ENCODE measurements at regions not wholly inside any gene's neighbourhood (a gene's known extent, or its start where the extent isn't known, plus 50 kb on each side); places are given as distances from the start of the nearest gene placed in this dataset.

DNA sequence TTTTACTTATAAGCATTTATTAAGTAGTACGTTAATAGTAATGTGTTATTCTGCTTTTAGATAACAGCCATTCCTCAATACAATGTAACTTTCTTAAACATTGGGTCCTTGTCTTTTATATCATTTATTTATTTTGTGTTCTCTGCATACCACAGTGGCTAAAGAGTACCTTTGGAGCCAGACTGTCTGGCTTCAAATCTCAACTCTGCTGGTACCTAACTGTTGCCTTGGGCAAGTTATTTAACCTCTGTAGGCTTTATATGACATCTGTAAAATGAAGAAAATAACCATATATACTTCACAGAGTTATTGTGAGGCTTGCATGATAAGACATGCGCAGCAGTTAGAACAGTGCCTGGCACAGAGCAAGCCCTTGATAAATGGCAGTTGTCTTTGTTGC lies 397.6 kb downstream of the MDFIC start:
- DNase-seq (ENCODE audit: low read depth in 1 of 2, low spot score in 2 of 2) (no peak), FAIRE-seq (no peak)
- H2BK120ac ChIP-seq (replicated peaks; ENCODE audit: low read depth, low read length), result no peak overlapping the region
- H3K23me2 ChIP-seq (ENCODE audit: low read depth, low read length), result no peaks in the 10 kb centered on the region
- H3K79me1 ChIP-seq (ENCODE audit: low read depth, low read length), result no peaks in the 10 kb centered on the region
- no peak overlapping the region for H3K18ac ChIP-seq (ENCODE audit: extremely low read depth, low read length)
- H3K4me3 ChIP-seq (ENCODE audit: extremely low read depth in 1 of 4, insufficient read depth in 2 of 4, low read depth in 3 of 4, low read length in 4 of 4), result no peak overlapping the region
- no peak overlapping the region for H3K27ac ChIP-seq (ENCODE audit: low read depth, low read length)
- no peak overlapping the region for H3K9ac ChIP-seq (replicated peaks in 1 of 4; ENCODE audit: extremely low read depth in 1 of 4, low read depth in 3 of 4, low read length in 3 of 4)
- no peaks in the 10 kb centered on the region for H3K4me1 ChIP-seq (replicated peaks in 1 of 4; ENCODE audit: control insufficient read depth in 3 of 4, insufficient read depth in 4 of 4, low read length in 3 of 4)
- ChIA-PET POLR2A (ENCODE audit: partially characterized antibody) (no interaction called here), CTCF (ENCODE audit: partially characterized antibody) (no interaction called here)
- H3K9me3 ChIP-seq (ENCODE audit: insufficient read depth in 2 of 2, low read depth in 1 of 2, low read length in 1 of 2), result no peaks in the 10 kb centered on the region
- H3K23ac ChIP-seq (ENCODE audit: insufficient read length), result no peak overlapping the region
- no peak overlapping the region for H2BK15ac ChIP-seq (ENCODE audit: low read length)
- no peak overlapping the region for H2BK12ac ChIP-seq (ENCODE audit: low read depth, low read length)
- WGBS, 2 experiments (ENCODE audit: extremely low coverage in 1 of 2, insufficient coverage in 1 of 2, insufficient read length in 1 of 2, insufficient replicate concordance in 2 of 2, low coverage in 1 of 2, low lambda C conversion rate in 2 of 2, missing lambda C conversion rate in 1 of 2), result 93% methylated on average over 2 of the region's 2 CpGs; no CpG with 5 or more reads in 1 of the 2 experiments
- no peak overlapping the region for H3K14ac ChIP-seq (ENCODE audit: insufficient read length)
- no peak overlapping the region for H3K4me2 ChIP-seq (ENCODE audit: insufficient read depth in 1 of 2, low read depth in 2 of 2, low read length in 2 of 2)
- no peak overlapping the region for H3K4ac ChIP-seq (replicated peaks; ENCODE audit: insufficient read length, low read depth, low read length)
- H2AFZ ChIP-seq (ENCODE audit: low read length), result no peak overlapping the region
- no peak overlapping the region for H4K91ac ChIP-seq (replicated peaks; ENCODE audit: insufficient read length, low read length)
- no peak overlapping the region for H4K5ac ChIP-seq (ENCODE audit: insufficient read length, low read depth, low read length)
- H2BK20ac ChIP-seq (ENCODE audit: low read length), result no peak overlapping the region
- H3K36me3 ChIP-seq (ENCODE audit: control insufficient read depth in 2 of 4, insufficient read depth in 4 of 4, low read length in 3 of 4), result no peaks in the 10 kb centered on the region
- no peak overlapping the region for H4K8ac ChIP-seq (ENCODE audit: extremely low read depth, insufficient read depth, low read length)
- no peaks in the 10 kb centered on the region for H4K20me1 ChIP-seq (replicated peaks in 1 of 2; ENCODE audit: control insufficient read depth in 1 of 2, insufficient read depth in 2 of 2, low read length in 2 of 2)
- no peaks in the 10 kb centered on the region for H3K79me2 ChIP-seq (ENCODE audit: control insufficient read depth in 1 of 2, insufficient read depth in 2 of 2, low read length in 2 of 2)
- H3K56ac ChIP-seq (replicated peaks; ENCODE audit: insufficient read length, low read depth, low read length), result no peak overlapping the region
- H3K27me3 ChIP-seq (replicated peaks in 1 of 4; ENCODE audit: control insufficient read depth in 3 of 4, extremely low read depth in 1 of 4, insufficient read depth in 3 of 4, low read length in 3 of 4), result no peaks in the 10 kb centered on the region
- no peak overlapping the region for H2BK5ac ChIP-seq (ENCODE audit: low read depth, low read length)
- no peak overlapping the region for H2AK5ac ChIP-seq (ENCODE audit: low read depth, low read length)
- TF ChIP-seq SP2 (IDR thresholded peaks at IDR 0.05; ENCODE audit: low read length), result no peak
- TF ChIP-seq, protein P1, sequence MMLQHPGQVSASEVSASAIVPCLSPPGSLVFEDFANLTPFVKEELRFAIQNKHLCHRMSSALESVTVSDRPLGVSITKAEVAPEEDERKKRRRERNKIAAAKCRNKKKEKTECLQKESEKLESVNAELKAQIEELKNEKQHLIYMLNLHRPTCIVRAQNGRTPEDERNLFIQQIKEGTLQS (IDR thresholded peaks at IDR 0.05; ENCODE audit: insufficient read depth, low read depth, low read length), result no peak
- no peak for TF ChIP-seq RBBP5 (IDR thresholded peaks at IDR 0.05; ENCODE audit: borderline replicate concordance, low read depth, low read length)
- TF ChIP-seq CBX5 (IDR thresholded peaks at IDR 0.05; ENCODE audit: low read depth, low read length), result no peak
- no peak for TF ChIP-seq NRF1 (IDR thresholded peaks at IDR 0.05; ENCODE audit: low read depth, low read length)
- TF ChIP-seq HDAC2 (IDR thresholded peaks at IDR 0.05; ENCODE audit: borderline replicate concordance in 1 of 2, low read depth in 2 of 2, low read length in 2 of 2), result no peak
- TF ChIP-seq TBP (IDR thresholded peaks at IDR 0.05; ENCODE audit: low read depth, low read length), result no peak
- no peak for TF ChIP-seq RXRA (IDR thresholded peaks at IDR 0.05; ENCODE audit: insufficient read depth, low read depth, low read length)
- TF ChIP-seq, protein P2, sequence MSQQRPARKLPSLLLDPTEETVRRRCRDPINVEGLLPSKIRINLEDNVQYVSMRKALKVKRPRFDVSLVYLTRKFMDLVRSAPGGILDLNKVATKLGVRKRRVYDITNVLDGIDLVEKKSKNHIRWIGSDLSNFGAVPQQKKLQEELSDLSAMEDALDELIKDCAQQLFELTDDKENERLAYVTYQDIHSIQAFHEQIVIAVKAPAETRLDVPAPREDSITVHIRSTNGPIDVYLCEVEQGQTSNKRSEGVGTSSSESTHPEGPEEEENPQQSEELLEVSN (IDR thresholded peaks at IDR 0.05), result no peak
- no peak for TF ChIP-seq KDM4A (IDR thresholded peaks at IDR 0.05; ENCODE audit: low read depth, low read length, severe bottlenecking)
- no peak for TF ChIP-seq SAP30 (IDR thresholded peaks at IDR 0.05; ENCODE audit: insufficient read depth, insufficient replicate concordance, low read length)
- no peak for TF ChIP-seq BACH1 (IDR thresholded peaks at IDR 0.05; ENCODE audit: low read length)
- no peak for TF ChIP-seq POU5F1 (IDR thresholded peaks at IDR 0.05; ENCODE audit: low read depth, low read length)
- no peak for TF ChIP-seq TAF1 (IDR thresholded peaks at IDR 0.05; ENCODE audit: low read depth, low read length)
